GM10248 (cell line): ENCODE measurements at regions not wholly inside any gene's neighbourhood (a gene's known extent, or its start where the extent isn't known, plus 50 kb on each side); places are given as distances from the start of the nearest gene placed in this dataset.

ENCODE experiments used
- CTCF ChIA-PET: fragments of 300-600 bp; sonication (Branson Sonifier 250); formaldehyde crosslinking; extraction: SDS; loops from one replicate; lab custom pipeline; 2021; ENCODE audit warnings: antibody characterized with exemption; lab: Yijun Ruan, JAX
- POLR2A ChIA-PET: fragments of 350-650 bp; sonication (Branson Sonifier 250); formaldehyde crosslinking; extraction: SDS; loops from one replicate; lab custom pipeline; 2020; ENCODE audit warnings: antibody characterized with exemption; lab: Yijun Ruan, JAX
- DNase-seq: peaks from one replicate; pipeline ENCODE4 v3.0.0; 2012; ENCODE audit errors: extremely low spot score
- CTCF ChIP-seq: IDR thresholded peaks from 2 replicates; pipeline ENCODE4 v1.5.1; 2012; ENCODE audit warnings: mild to moderate bottlenecking, low read depth; ENCODE audit errors: extremely low read depth, missing control alignments, control extremely low read depth

GRCh38 chr6:9875605-9876353, 539.1 kb downstream of the TFAP2A start:
- no peak for DNase-seq
- no peak for TF ChIP-seq CTCF
- ChIA-PET POLR2A (no interaction called here), CTCF (no interaction called here)

GRCh38 chr6:9862603-9863167, 552.2 kb downstream of the TFAP2A start:
- TF ChIP-seq CTCF, result no peak
- POLR2A ChIA-PET, result no interaction called here
- no peak for DNase-seq
- CTCF ChIA-PET, result no interaction called here

GRCh38 chr6:9851541-9852380, 563.1 kb downstream of the TFAP2A start:
- DNase-seq, result no peak
- CTCF ChIA-PET, result interaction anchor here (1.0 kb wide), 1 partner anchor 13 kb away, joined by 3 read pairs; no protein-coding TSS in a partner anchor
- POLR2A ChIA-PET, result no interaction called here
- no peak for TF ChIP-seq CTCF

GRCh38 chr6:9851006-9851405, 563.9 kb downstream of the TFAP2A start:
- POLR2A ChIA-PET, result no interaction called here
- DNase-seq, result no peak
- TF ChIP-seq CTCF, result no peak
- CTCF ChIA-PET, result interaction anchor here (1.0 kb wide), 1 partner anchor 12 kb away, joined by 3 read pairs; no protein-coding TSS in a partner anchor

- CTCF ChIA-PET, result no interaction called here
- POLR2A ChIA-PET, result no interaction called here
- DNase-seq, result no peak
- no peak for TF ChIP-seq CTCF
These were observed 566.8 kb downstream of the TFAP2A start for GRCh38 chr6:9848094-9848493.

- POLR2A ChIA-PET, result no interaction called here
- no peak for DNase-seq
- CTCF ChIA-PET, result no interaction called here
- TF ChIP-seq CTCF, result no peak
These were observed 572.8 kb downstream of the TFAP2A start for GRCh38 chr6:9841886-9842725.
